ENCODE measurements at regions not wholly inside any gene's neighbourhood (a gene's known extent, or its start where the extent isn't known, plus 50 kb on each side); places are given as distances from the start of the nearest gene placed in this dataset.

GRCh38 chrY:20971371-20971770 is 215.5 kb downstream of the RPS4Y2 start:
- in situ Hi-C loops (cut with MboI; ENCODE audit: low sequenced_read_pairs, unreplicated experiment): no loop called here
- no peak for TF ChIP-seq CTCF (IDR thresholded peaks at IDR 0.05; ENCODE audit: borderline replicate concordance, control extremely low read depth, extremely low read depth, insufficient read depth, missing control alignments)
- DNase-seq (ENCODE audit: low spot score): no peak

GRCh38 chrY:20986037-20986436 is 230.1 kb downstream of the RPS4Y2 start:
- no peak for TF ChIP-seq CTCF (IDR thresholded peaks at IDR 0.05; ENCODE audit: borderline replicate concordance, control extremely low read depth, extremely low read depth, insufficient read depth, missing control alignments)
- in situ Hi-C loops (cut with MboI; ENCODE audit: low sequenced_read_pairs, unreplicated experiment): no loop called here
- DNase-seq (ENCODE audit: low spot score): no peak

GRCh38 chrY:20990123-20990522 is 234.2 kb downstream of the RPS4Y2 start:
- in situ Hi-C loops (cut with MboI; ENCODE audit: low sequenced_read_pairs, unreplicated experiment): no loop called here
- DNase-seq (ENCODE audit: low spot score): no peak
- no peak for TF ChIP-seq CTCF (IDR thresholded peaks at IDR 0.05; ENCODE audit: borderline replicate concordance, control extremely low read depth, extremely low read depth, insufficient read depth, missing control alignments)

- in situ Hi-C loops (cut with MboI; ENCODE audit: low sequenced_read_pairs, unreplicated experiment): no loop called here
- DNase-seq (ENCODE audit: low spot score): no peak
- TF ChIP-seq CTCF (IDR thresholded peaks at IDR 0.05; ENCODE audit: borderline replicate concordance, control extremely low read depth, extremely low read depth, insufficient read depth, missing control alignments): no peak
These were observed 235.1 kb downstream of the RPS4Y2 start for GRCh38 chrY:20990869-20991548.

GRCh38 chrY:20997355-20997754 is 241.4 kb downstream of the RPS4Y2 start:
- DNase-seq (ENCODE audit: low spot score): no peak
- in situ Hi-C loops (cut with MboI; ENCODE audit: low sequenced_read_pairs, unreplicated experiment): no loop called here
- no peak for TF ChIP-seq CTCF (IDR thresholded peaks at IDR 0.05; ENCODE audit: borderline replicate concordance, control extremely low read depth, extremely low read depth, insufficient read depth, missing control alignments)

- in situ Hi-C loops (cut with MboI; ENCODE audit: low sequenced_read_pairs, unreplicated experiment): no loop called here
- no peak for TF ChIP-seq CTCF (IDR thresholded peaks at IDR 0.05; ENCODE audit: borderline replicate concordance, control extremely low read depth, extremely low read depth, insufficient read depth, missing control alignments)
- no peak for DNase-seq (ENCODE audit: low spot score)
These were observed 242.1 kb downstream of the RPS4Y2 start for GRCh38 chrY:20998016-20998415.
